NCI-H1436 (cell line): ENCODE measurements at regions not wholly inside any gene's neighbourhood (a gene's known extent, or its start where the extent isn't known, plus 50 kb on each side); places are given as distances from the start of the nearest gene placed in this dataset.
"Not testable (repeated sequence)": the region's sequence is repeated elsewhere in the genome, so short reads cannot be mapped to it uniquely, and the experiment has no call there.

Experiments
- DNase-seq: peaks from one replicate; lab custom pipeline; 2025; lab: John Stamatoyannopoulos, UW

GRCh38 chr13:83730674-83731073 is 151.6 kb downstream of the SLITRK1 start:
- DNase-seq, result no peak

GRCh38 chr13:83722443-83722842 is 159.8 kb downstream of the SLITRK1 start:
- no peak for DNase-seq

DNA sequence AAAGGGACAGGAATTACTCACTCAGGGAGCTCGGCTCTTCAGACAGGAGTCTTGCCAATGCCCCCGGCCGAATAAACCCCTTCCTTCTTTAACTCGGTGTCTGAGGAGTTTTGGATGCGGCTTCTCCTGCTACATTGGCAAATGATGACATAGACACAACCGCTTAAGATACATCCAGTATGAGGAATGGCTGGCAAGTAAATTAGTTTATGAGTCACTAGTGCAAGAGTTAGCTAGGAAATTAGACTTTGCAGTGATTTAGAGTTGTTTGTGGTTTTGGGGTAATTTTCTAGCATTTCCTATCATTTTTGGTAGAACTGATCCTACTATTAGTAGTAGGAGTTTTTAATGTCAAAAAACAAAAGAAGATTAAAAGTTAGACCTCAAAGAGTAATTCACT is 166.2 kb downstream of the SLITRK1 start:
- no peak for DNase-seq

GRCh38 chr13:83714236-83714635 is 168.0 kb downstream of the SLITRK1 start:
- no peak for DNase-seq

GRCh38 chr13:83710133-83710515 is 172.2 kb downstream of the SLITRK1 start:
- no peak for DNase-seq

GRCh38 chr13:83709426-83710132 is 172.7 kb downstream of the SLITRK1 start:
- no peak for DNase-seq

DNA sequence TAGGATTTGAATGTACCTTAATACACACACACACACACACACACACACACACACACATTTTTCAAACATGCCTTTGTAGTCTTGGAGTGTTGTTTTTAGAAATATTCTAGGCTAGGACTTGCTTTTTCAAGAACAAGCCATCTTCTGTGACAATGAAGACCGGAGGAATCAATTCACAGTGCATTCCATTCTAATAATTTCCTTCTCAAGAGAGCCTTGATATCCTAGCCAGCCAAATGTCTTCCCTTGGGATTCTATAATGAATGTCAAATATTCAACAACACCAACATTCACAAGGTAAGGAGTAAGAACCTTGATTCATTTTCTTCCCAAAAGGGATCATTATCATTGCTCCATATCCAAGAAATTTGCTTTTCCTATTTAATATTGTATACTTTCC is 180.3 kb downstream of the SLITRK1 start:
- DNase-seq, result no peak

DNA sequence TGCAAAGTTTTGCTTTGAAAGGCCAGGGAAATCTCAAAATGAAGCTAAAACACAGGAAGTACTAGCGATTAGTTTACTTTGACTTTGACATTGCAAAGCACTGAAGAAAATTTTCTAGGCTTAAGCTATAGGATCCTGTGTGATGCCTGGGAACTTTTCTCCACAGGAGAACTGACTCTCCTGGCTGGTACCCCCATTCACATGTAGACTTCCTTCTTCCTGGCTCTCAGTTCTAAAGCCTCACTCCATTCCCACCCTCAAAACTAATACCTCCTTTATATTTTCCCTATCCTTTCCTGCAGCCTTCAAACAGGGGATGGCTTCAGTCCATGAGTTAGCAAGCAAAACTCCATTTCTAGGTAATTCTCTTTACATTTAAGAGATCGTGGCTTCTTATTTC is 189.5 kb downstream of the SLITRK1 start:
- DNase-seq, result no peak

DNA sequence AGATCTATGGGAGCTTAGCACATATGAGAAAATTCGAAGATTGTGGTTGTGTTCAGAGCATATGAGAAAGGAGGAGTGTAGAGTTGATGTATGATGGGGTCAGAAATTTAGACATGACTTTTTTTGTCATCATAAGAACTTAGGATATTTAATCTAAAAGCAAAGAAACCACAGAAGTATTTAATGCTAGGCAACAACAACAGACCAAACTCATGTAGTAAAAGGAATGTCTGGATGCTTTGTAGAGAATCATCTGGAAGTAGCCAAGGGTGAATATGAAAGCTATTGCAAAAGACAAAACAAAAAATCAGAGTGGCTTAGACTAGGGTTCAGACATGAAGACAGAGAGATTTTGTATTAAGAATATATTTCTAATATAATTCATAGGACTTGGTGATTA is 190.3 kb downstream of the SLITRK1 start:
- no peak for DNase-seq

- DNase-seq, result no peak
These were observed 200.7 kb downstream of the SLITRK1 start for GRCh38 chr13:83681547-83681946.

- no peak for DNase-seq
These were observed 204.3 kb downstream of the SLITRK1 start for GRCh38 chr13:83677985-83678384.

DNA sequence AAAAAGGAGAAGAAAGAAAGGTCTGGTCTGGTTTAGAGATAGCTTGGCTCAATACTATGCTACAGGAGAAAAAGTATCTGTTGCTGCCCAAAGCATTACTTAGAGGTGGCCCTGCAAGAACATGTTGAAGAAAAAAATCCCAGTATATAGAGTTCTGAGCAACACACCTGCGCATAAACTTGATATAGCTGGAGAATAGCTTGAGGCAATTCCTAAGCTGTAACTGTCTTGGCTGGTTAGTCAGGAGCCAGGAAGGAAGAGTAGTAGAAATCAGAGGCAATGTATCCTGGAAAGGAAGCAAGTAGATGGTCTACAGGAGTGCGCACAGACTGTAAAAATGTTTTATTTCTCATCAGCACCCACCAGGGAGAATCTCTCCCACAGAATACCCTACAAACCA is 209.7 kb downstream of the SLITRK1 start:
- DNase-seq, result no peak

DNA sequence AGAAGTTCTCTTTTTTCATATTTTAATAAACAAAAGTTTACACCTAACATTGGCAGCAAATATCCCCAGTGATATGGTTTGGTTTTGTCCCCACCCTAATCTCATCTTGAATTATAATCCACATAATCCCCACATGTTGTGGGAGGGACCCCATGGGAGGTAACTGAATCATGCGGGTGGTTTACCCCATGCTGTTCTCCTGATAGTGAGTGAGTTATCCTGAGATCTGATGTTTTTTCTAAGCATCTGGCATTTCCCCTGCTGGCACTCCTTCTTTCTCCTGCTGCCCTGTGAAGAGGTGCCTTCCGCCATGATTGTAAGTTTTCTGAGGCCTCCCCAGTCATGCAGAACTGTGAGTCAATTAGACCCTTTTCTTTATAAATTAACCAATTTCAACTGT is 214.7 kb downstream of the SLITRK1 start:
- DNase-seq, result no peak

DNA sequence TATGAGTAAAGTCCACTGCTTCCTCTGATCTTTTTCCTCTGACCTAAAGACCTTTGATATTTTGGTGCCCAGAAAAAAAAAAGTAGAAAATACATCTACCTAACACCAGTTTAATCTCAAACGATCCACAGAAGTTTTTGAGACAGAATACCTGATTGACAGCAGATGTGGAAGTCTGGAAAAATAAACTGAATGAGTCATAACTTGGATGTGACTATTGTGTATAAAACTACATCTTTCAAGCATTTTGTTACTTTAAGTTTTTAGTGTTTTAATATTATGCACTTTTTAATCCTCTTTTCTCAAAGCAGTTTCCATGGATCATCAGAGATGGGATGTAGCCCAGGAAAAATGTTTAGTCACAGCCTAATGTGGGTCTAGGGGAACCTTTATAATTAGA is 216.1 kb downstream of the SLITRK1 start:
- DNase-seq, result no peak

- no peak for DNase-seq
These were observed 225.0 kb downstream of the SLITRK1 start for GRCh38 chr13:83657281-83657680.

- not testable (repeated sequence) for DNase-seq
These were observed 239.7 kb downstream of the SLITRK1 start for GRCh38 chr13:83642617-83643016.

- DNase-seq, result no peak
These were observed 247.7 kb downstream of the SLITRK1 start for GRCh38 chr13:83634601-83635000.

- no peak for DNase-seq
These were observed 248.5 kb downstream of the SLITRK1 start for GRCh38 chr13:83633746-83634145.

DNA sequence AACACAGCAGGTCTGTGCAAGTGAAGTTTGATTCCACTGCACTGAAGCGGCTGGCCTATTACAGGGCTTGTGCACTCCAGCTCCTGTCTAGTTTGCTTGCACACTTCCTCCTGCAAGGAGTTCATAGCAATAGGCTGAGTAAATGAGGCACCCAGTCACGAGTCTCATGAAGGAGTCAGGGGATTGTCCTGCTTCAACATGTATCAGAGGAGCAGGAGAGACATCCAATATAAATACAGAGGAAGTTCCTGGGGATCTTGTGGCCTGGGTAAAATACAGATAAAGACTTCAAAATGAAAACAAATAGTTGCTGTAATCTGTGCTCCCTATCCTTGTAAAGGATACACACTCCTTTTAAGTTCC is 259.9 kb downstream of the SLITRK1 start:
- DNase-seq, result no peak

GRCh38 chr13:83621765-83622421 is 260.4 kb downstream of the SLITRK1 start:
- DNase-seq, result no peak

DNA sequence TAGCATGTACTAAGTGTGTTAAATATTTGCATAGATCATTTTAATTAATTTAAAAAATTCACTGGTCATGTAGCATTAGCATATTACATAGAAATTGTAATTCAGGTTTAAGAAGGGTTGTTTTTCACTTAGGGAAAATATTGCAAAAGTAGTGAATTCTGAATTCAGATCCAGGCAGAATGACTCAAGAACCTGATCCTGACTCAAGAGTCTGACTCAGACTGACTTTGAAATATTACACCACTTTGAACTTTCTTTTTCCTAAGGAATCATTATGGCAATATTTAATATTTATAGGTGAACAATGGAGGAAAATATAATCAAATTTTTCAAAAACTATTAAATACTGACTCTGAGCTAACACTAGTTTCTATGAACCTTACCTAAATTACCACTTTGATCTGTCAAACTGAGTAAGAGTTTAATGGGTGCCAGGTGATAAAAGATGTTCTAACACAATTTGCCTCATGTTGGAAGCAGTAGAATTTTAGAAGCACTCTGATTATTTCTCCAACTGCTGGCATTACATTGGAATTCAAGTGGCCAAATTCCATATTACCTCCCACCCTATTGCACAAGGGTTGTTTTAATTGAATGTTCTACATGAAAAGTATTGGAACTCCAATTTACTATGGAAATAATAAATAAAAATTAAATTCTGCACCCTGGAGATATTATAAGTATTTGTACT is 261.6 kb downstream of the SLITRK1 start:
- no peak for DNase-seq

- DNase-seq, result peak; percentile 62
These were observed 263.3 kb downstream of the SLITRK1 start for GRCh38 chr13:83618966-83619365.

GRCh38 chr13:83613524-83613923 is 268.8 kb downstream of the SLITRK1 start:
- DNase-seq, result no peak
